GM19324 (cell line): ENCODE measurements at regions not wholly inside any gene's neighbourhood (a gene's known extent, or its start where the extent isn't known, plus 50 kb on each side); places are given as distances from the start of the nearest gene placed in this dataset.
"Not testable (repeated sequence)": the region's sequence is repeated elsewhere in the genome, so short reads cannot be mapped to it uniquely, and the experiment has no call there.

Source experiments
- ATAC-seq: cut with Tn5 transposase; IDR thresholded peaks from one replicate; pipeline ENCODE4 v1.9.1; 2021; ENCODE audit warnings: mild to moderate bottlenecking, moderate library complexity; ENCODE audit not compliant: unreplicated experiment, low FRiP score

DNA sequence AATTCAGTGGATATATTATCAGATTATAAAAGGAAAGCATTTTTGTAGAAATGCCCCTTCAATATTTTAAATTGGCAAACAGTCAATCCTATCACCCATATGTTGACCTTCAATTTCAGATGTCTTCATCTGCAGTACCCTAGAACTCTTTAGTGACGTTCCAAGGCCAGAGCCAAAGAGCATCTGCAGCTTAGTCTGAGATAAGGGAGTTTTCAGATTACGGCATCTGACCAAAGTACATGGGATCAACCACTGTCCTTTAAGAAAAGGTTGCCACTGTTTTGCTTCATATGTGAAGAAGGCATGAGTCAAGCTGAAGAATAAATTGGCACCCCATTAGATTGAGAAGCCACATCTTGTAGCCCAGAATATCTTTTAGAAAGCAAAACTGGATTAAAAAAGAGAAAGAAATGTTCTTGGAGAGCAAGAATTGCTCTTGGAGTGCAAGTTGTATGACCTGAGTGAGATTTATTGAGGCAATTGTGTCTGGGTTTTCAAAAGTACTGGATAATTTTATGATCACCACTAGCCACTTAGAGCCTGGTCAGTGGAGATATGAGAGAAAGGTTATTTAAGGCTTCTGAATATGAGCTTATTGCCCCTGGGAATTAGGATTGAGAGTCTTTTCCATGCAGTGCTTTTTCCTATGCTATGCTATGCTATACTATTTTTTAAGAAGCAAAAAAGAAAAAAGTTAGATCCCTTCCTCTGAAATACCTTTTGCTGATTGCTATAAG lies 251.9 kb upstream of the NR3C2 start:
- ATAC-seq, result no peak

DNA sequence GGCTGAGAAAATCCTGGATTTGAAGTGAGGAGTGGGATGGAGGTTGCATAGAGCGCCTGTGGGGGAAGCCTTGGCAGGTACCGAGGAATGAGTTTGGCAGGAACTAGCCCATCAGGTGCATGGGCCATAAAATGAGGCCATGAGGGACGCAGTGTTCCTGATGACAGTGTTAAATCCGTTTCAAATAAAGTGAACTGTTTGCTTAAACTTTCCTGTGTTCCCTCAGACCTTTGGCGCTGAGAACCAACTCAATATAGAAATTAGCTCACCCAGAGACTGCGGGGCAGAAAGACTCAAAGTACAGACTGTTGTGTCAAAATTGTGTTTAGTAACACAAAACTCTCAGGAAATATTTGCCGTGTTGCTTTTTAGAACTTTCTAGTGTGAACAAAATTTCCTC lies 250.0 kb upstream of the NR3C2 start:
- no peak for ATAC-seq

DNA sequence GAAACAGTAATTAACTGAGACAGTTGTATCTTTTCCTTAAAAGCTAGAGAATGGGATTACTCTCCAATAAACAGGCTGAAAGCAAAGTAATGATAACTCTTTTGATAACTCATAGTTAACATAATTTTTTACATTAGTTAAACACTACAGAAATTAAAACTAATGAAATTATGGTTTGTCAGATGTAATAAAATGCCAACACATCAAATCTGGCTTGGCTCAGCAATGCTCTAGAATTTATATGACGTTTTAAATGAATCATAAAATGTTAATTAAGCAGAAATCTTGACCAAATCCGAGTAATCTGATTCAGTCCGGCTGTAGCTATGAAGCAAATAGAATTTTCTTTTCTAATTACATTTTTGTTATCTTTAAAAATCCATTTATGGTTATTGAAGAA lies 244.2 kb upstream of the NR3C2 start:
- no peak for ATAC-seq

DNA sequence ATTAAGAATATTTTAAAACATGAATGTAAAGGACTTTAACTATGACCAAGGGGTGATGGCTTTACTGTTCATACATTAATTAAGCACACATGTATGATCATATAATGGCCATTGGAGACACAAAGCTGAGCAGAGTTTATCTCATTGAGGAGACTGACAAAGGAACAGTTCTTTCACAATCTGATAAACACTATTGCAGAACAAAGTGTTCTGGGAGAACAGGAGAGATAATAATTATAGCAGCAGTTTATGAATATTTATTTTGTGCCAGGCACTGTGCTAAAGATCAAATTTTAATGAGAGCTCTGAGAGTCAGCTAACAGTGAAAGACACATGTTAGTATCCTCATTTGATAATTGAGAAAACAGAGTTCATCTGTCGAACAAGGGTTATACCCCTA lies 242.4 kb upstream of the NR3C2 start:
- ATAC-seq, result no peak

DNA sequence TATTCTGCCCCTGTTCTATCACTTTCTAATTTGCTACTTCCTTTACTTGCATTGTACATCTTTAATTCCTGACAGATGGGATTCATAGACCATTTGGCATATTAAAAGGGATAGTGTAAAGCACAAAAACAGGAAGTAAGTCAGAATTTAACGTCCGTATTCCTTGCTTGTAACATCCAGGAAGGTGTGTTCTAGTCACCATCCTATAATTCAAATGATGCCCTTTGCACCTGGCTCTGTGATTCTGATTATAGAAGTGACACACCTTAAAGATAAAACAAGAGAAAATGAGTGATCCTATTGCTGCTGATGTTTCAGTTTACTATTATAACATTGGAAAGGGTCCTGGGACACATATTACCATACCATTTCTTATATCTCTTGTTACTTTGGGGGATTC lies 238.7 kb upstream of the NR3C2 start:
- ATAC-seq, result no peak

DNA sequence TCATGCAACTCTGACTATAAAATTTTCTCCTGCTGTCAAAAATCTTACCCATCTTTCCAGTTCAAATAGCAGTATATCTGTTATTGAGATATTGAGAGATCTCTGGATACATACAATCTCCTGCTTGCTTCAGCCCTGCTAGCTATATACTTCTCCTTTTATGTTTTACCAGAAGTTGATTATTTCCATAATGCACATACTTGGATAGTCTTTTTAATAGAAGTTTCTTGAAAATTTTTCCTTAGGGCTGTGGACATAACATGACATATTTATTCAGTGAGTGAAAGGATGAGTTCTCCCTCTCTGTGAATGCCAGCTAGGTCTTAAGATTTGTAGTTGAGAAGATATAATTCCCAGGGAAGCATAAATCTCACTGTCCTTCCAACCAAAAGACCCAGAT lies 234.1 kb upstream of the NR3C2 start:
- ATAC-seq, result no peak

DNA sequence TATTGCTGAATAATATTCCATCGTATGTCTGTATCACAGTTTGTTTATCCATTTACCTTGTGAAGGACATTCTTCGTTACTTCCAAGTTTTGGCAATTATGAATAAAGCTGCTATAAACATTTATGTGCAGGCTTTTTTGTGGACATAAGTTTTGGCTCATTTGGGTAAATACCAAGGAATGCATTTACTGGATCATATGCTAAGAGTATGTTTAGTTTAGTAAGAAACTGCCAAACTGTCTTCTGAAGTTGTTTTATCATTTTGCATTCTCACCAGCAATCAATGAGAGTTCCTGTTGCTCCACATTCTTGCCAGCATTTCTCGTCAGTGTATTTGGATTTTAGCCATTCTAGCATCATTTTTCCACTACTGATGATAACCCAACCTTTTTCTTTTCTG lies 232.7 kb upstream of the NR3C2 start:
- no peak for ATAC-seq

DNA sequence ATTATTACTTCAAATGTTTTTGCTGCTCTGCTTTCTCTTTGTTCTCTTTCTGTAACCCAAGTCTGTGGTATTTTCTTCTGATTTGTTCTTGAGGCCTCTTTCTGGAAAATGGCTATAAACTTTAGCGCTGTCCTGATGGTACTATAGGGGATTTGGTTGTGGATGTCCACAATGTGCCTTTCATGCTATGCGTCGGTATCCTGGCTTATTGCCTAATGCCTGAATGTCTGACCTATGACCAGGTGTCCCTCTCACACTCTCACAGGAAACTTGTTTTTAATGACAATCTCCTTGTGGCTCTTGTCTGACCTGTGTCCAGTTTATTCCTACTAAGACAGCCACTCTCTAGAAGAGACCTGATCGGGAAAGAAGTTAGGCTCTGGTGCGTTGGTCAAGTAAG lies 222.4 kb upstream of the NR3C2 start:
- ATAC-seq, result no peak

DNA sequence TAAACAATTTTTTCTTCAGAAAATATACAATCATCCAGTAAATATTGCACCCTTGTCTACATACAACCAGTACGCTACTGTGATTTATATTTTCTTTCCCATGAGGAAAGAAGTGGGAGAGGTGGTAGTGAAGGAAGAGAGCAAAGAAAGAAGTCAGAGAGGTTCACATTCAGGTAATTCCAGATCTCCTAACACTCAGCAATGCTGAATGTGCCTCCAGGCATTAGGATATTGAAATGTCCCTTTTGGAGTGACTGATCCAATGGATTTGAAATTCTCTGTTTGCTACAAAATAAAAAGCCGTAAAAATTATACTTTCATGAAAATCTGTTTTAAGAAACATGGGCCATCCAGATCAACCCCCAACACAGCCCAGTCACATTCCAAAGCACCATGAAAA lies 211.9 kb upstream of the NR3C2 start:
- no peak for ATAC-seq

DNA sequence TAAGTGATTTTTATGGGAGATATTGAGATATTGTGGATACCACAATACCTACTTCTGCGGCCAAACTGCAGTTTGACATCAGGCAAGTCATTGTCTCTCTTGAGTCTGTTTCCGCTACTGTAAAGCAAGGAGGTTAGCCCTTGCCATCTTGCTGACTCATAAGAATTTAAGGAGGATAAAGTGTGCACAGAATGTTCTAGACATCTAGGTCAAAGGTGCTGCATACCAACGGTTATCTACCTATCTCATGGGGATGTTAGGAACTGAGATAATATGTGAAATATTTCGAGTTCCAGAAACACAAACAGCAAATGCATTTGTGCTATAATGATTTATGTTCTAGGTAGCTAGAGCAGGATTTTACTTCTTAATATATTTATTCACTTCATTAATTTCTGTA lies 211.5 kb upstream of the NR3C2 start:
- no peak for ATAC-seq

DNA sequence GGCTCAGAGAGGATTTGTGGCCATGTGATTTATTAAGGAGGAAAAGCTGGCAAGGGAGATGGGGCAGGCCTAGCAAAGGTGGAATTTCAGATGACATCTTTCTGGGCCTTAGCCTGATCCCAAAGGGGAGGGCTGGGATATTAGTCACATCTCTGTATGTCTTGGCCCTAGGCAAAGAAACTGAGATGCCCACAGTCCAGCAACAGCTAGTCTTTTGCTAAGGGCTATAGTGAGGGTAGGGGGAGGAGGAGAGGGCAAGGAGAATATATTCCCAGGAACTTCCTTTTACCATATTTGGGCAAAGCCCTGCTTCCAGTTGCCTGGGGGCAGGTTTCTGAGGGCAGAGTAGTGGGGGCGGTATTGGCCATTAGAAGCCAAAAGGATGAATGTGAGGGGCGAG lies 209.8 kb upstream of the NR3C2 start:
- ATAC-seq, result no peak

DNA sequence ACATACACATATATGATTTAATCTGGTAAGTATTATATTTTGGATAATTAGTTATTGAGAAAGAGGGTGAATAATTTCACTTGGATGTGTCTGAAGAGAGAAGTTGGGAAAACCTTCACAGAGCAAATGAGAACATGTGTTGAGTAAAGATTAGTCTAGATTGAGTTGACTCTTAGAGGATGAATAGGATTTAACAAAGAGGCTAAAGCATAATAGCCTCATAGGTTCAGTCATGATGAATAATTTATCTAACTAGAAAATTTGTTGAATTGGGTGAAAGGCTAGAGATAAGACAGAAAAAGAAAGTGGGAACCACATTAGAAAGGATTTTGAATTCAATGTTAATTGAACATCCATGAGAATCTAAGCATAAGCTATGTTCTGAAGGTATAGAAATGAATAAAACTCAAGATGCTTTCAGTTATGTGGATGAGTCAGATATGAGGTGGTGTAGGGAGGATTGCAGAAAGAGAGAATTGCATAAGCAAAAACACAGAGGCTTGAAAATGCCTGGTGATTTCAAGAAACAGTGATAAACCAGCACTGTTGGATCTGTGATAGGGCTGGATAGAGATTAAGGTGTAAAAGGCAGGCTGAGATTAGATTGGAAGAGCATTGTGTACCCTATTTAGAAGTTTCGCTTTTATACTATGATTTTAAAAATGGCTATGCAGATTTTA lies 207.6 kb upstream of the NR3C2 start:
- ATAC-seq, result no peak

DNA sequence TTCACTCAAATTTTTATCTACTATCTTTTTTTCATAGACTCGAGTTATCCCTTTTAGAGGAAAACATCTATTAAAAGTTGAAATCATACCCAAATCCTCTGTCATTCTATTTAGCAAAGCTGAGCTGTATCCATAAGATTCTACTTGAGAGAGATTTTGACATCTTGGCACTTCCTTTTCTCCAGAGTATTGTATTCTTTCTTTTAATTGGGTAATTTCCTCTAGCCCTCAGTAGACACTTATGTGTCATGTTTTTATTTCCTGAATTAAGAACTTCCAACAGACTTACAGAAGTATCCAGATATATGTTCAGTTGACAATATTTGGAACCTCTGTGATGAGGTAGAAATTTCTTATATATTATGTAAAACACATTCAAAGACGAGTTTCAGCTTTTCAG lies 201.6 kb upstream of the NR3C2 start:
- ATAC-seq, result no peak

DNA sequence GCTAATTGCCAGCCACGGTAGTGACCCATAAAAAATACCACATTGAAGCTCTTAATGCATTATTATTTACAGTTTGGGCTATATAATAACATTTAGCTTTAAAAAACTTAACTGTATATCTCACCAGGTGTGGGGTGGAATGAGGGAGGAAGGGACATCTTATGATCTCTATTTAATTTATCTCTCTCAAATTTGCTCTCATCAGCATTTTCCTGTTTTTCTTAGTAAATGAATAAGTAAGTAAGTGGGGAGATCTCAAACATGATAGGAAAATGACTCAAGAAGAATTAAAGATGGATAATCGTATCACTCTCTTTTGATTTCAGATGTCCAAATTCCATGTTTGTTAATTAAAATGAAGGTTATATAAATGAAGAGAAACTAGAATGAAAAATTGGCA lies 200.7 kb upstream of the NR3C2 start:
- no peak for ATAC-seq

DNA sequence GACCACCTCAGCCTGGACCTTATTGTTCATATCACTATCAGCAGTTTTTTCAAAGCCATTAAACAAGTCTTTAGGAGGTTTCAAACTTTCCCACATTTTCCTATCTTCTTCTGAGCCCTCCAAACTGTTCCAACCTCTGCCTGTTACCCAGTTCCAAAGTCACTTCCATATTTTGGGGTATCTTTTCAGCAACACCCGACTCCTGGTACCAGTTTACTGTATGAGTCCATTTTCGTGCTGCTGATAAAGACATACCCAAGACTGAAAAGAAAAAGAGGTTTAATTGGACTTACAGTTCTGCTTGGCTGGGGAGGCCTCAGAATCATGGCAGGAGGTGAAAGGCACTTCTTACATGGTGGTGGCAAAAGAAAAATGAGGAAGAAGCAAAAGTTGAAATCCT lies 195.9 kb upstream of the NR3C2 start:
- ATAC-seq, result not testable (repeated sequence)

DNA sequence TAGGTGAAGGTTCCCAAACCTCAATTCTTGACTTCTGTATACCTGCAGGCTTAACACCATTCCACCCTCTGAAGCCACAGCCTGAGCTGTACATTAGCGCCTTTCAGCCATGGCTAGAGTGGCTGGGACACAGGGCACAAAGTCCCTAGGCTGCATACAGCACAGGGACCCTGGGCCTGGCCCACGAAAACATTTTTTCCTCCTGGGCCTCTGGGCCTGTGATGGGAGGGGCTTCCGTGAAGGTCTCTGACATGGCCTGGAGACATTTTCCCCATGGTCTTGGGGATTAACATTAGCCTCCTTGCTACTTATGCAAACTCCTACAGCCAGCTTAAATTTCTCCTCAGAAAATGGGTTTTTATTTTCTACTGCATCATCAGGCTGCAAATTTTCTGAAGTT lies 195.2 kb upstream of the NR3C2 start:
- ATAC-seq, result not testable (repeated sequence)

DNA sequence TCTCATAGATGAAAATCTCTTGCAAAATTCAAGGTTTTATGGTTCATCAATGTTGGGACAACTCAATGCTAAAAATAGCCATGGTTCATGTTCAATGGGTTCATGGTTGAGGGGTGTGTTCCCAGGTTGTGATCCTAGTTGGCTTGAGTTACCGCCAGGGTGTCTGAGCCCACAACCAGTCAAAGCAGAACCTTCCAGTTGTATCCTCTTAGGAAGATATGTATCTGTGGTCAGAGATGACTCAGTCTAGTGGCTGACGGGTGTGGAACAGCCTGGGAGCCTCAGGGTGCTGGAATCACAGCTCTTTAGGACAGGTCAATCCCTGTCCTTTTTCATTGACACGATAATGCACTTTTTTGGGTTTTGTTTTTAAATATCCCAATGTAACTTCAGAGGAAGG lies 192.3 kb upstream of the NR3C2 start:
- ATAC-seq, result no peak

DNA sequence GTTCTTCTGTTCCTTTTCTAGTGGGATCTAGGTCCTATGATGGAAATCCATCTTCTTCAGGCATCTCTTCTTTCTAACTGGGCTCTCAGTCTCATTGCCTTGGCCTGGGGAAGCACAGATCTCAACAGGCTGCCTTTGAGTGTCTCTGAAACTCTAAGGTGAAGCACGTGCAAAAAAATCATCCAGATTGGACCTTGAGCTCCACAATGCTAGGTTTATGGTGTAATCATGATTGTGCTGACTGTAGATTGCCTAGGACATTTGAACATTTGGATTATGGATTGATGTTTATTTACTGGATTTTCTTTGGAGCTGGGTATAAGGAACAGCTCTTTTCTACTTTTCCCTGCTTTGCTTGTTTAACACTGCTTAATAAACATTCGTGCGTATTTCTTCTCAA lies 191.5 kb upstream of the NR3C2 start:
- no peak for ATAC-seq

DNA sequence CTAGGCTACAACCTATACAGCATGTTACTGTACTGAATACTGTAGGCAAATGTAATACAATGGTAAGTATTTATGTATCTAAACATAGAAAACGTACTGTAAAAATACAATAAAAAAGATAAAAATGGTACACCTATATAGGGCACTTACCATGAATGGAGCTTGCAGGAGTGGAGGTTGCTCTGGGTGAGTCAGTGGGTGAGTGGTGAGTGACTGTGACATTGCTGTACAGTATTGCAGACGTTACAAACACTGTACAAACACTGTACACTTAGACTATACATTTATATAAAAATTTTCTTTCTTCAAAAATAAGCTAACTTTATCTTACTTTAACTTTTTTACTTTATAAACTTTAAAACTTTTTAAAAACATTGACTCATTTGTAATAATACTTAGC lies 190.3 kb upstream of the NR3C2 start:
- no peak for ATAC-seq

DNA sequence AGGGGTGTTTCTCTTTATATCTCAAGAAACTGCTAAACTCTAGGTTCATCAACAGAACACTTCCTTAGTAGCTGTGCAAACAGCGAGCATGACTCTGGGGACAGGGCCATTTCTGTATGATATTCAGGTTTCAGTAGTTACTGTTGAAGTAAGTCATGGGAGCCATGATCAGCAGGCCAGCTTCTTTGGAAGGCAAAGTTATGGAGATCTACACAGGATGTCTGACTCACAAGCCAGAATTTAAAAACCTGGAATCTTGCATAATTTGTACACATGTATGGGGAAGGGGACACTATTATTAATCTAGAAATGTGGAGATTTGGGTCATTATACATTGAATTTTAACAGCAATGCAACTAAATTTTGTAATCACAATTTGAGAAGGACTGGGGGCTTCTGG lies 187.8 kb upstream of the NR3C2 start:
- ATAC-seq, result no peak

DNA sequence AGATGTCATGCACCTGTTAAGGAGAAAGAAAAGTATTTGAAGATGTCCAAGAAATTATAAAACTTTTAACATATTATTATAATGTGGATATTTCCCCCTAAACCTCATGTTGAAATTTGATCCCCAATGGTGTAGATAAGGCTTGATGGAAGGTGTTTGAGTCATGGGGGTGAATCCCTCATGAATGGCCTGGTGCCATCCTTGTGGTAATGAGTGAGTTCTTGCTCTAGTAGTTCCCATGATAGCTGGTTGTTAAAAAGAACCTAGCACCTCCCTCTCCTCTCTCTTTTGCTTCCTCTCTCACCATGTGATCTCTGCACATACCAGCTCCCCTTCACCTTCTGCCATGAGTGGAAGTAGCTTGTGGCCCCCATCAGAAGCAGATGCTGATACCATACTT lies 176.6 kb upstream of the NR3C2 start:
- no peak for ATAC-seq

DNA sequence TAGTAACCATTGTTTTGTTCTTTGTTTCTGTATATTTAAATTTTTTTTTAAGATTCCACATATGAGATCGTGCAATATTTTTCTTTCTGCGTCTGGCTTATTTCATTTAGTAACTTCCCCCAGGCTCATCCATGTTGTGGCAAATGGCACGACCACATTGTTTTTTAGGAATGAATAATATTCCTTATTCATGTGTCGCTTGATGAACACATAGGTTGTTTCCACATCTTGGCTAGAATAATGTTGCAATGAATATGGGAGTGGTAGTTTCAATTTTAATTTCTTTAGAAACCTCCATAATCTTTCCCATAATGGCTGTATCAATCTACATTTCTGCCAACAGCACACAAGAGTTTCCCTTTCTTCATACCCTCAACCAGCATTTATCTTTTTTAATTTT lies 166.8 kb upstream of the NR3C2 start:
- no peak for ATAC-seq
